T47D (cell line): ENCODE measurements at regions not wholly inside any gene's neighbourhood (a gene's known extent, or its start where the extent isn't known, plus 50 kb on each side); places are given as distances from the start of the nearest gene placed in this dataset.

Experiments used
- DNase-seq, 2 experiments: peaks; one replicate each; pipeline versions ENCODE4 v3.0.0 to v3.0.0-alpha.2; 2011 to 2012; ENCODE audit warnings: low read depth in 1 of 2, low spot score in 1 of 2
- JUND ChIP-seq: IDR thresholded peaks from 2 replicates; pipeline ENCODE4 v1.6.1; 2012; ENCODE audit warnings: low read depth
- in situ Hi-C: cut with HindIII; loops from 2 replicates; pipeline ENCODE4 v1.10.0; 2016; ENCODE audit warnings: low sequenced_read_pairs, low pct_unique_long_range_greater_than_20kb

- in situ Hi-C loops, result no loop called here
- TF ChIP-seq JUND, result no peak
- DNase-seq, result no peak
These were observed 927.6 kb upstream of the ATXN8OS start for GRCh38 chr13:69180034-69180433.

GRCh38 chr13:69178000-69178399 lies 929.6 kb upstream of the ATXN8OS start:
- no peak for TF ChIP-seq JUND
- in situ Hi-C loops, result no loop called here
- DNase-seq, result no peak

GRCh38 chr13:69168436-69168835 lies 939.2 kb upstream of the ATXN8OS start:
- no peak for TF ChIP-seq JUND
- in situ Hi-C loops, result no loop called here
- no peak for DNase-seq

- in situ Hi-C loops, result no loop called here
- DNase-seq, result no peak
- no peak for TF ChIP-seq JUND
These were observed 952.5 kb upstream of the ATXN8OS start for GRCh38 chr13:69155136-69155535.

GRCh38 chr13:69142101-69142500 lies 965.5 kb upstream of the ATXN8OS start:
- DNase-seq, result no peak
- no peak for TF ChIP-seq JUND
- in situ Hi-C loops, result no loop called here

- DNase-seq, result no peak
- TF ChIP-seq JUND, result no peak
- in situ Hi-C loops, result no loop called here
These were observed 982.6 kb upstream of the ATXN8OS start for GRCh38 chr13:69124996-69125395.

GRCh38 chr13:69109891-69110525 lies 997.6 kb upstream of the ATXN8OS start:
- TF ChIP-seq JUND, result no peak
- no peak for DNase-seq
- in situ Hi-C loops, result no loop called here

- in situ Hi-C loops, result no loop called here
- no peak for TF ChIP-seq JUND
- no peak for DNase-seq
These were observed 999.1 kb upstream of the ATXN8OS start for GRCh38 chr13:69108486-69108885.

- no peak for TF ChIP-seq JUND
- in situ Hi-C loops, result no loop called here
- DNase-seq, result no peak
These were observed 1000.2 kb upstream of the ATXN8OS start for GRCh38 chr13:69107436-69107835.

- no peak for TF ChIP-seq JUND
- in situ Hi-C loops, result no loop called here
- DNase-seq, result no peak
These were observed 1005.8 kb upstream of the ATXN8OS start for GRCh38 chr13:69101841-69102240.

GRCh38 chr13:69094485-69094884 lies 1013.1 kb upstream of the ATXN8OS start:
- DNase-seq, result no peak
- no peak for TF ChIP-seq JUND
- in situ Hi-C loops, result no loop called here

- in situ Hi-C loops, result no loop called here
- no peak for TF ChIP-seq JUND
- DNase-seq, result peak in 1 of 2 experiments; percentile 3
These were observed 1014.9 kb upstream of the ATXN8OS start for GRCh38 chr13:69092615-69093322.

GRCh38 chr13:69077267-69077666 lies 1030.4 kb upstream of the ATXN8OS start:
- in situ Hi-C loops, result no loop called here
- TF ChIP-seq JUND, result no peak
- DNase-seq, result no peak
